Lung (tissue), 11 donors: ENCODE measurements at regions not wholly inside any gene's neighbourhood (a gene's known extent, or its start where the extent isn't known, plus 50 kb on each side); places are given as distances from the start of the nearest gene placed in this dataset.
"Not testable (repeated sequence)": the region's sequence is repeated elsewhere in the genome, so short reads cannot be mapped to it uniquely, and the experiment has no call there.

Experiments
- ATAC-seq: fragments of 200-7000 bp; cut with Tn5 transposase; one replicate; pipeline ENCODE4 v1.9.1; 2020; ENCODE audit warnings: moderate number of reproducible peaks; ENCODE audit not compliant: insufficient read depth, low FRiP score
- DNase-seq, 3 donors: peaks; one replicate each; pipeline ENCODE4 v3.0.0-alpha.2; 2013 to 2017
- H3K27ac ChIP-seq, 2 donors: one replicate each; pipeline ENCODE4 v1.5.1; 2013; ENCODE audit warnings: mild to moderate bottlenecking in 2 of 2, moderate library complexity in 2 of 2, control low read depth in 1 of 2, inconsistent platforms in 1 of 2, low read depth in 1 of 2, low read length in 1 of 2
- H3K27me3 ChIP-seq, 3 donors: one replicate each; pipeline ENCODE4 v1.5.1; 2013; ENCODE audit warnings: low read length in 2 of 3; ENCODE audit not compliant: control insufficient read depth in 3 of 3, insufficient read depth in 3 of 3
- H3K36me3 ChIP-seq, 4 donors: one replicate each; pipeline ENCODE4 v1.5.1; 2013; ENCODE audit warnings: low read length in 4 of 4, mild to moderate bottlenecking in 1 of 4, moderate library complexity in 1 of 4; ENCODE audit not compliant: control insufficient read depth in 4 of 4, insufficient read depth in 4 of 4
- H3K4me1 ChIP-seq, 5 donors: one replicate each; pipeline ENCODE4 v1.5.1; 2013; ENCODE audit warnings: low read length in 5 of 5, mild to moderate bottlenecking in 2 of 5, moderate library complexity in 1 of 5; ENCODE audit not compliant: control insufficient read depth in 5 of 5, insufficient read depth in 5 of 5
- H3K4me3 ChIP-seq: one replicate; pipeline ENCODE4 v1.5.1; 2013; ENCODE audit warnings: mild to moderate bottlenecking, control low read depth, moderate library complexity
- H3K9ac ChIP-seq, 2 donors: one replicate each; pipeline ENCODE4 v1.5.1; 2013; ENCODE audit warnings: low read length in 2 of 2, control low read depth in 1 of 2; ENCODE audit not compliant: insufficient read depth in 1 of 2
- H3K9me3 ChIP-seq, 4 donors: one replicate each; pipeline ENCODE4 v1.5.1; 2013; ENCODE audit warnings: low read length in 3 of 4, mild to moderate bottlenecking in 1 of 4, moderate library complexity in 1 of 4; ENCODE audit not compliant: control insufficient read depth in 4 of 4, insufficient read depth in 3 of 4
- WGBS, 2 donors: extraction: QIAGEN DNeasy Blood & Tissue Kit; methylation state at CpG; one replicate each; pipeline ENCODE4 v1.1.7; 2013; 5-methylcytosine and 5-hydroxymethylcytosine counted together
- TF ChIP-seq, protein P1 (sequence below): IDR thresholded peaks from 2 replicates; pipeline ENCODE4 v1.5.1; 2012; ENCODE audit warnings: mild to moderate bottlenecking; ENCODE audit errors: control extremely low read depth, extremely low read depth
- donor health status: control.
- donor health status: control.
- donor health status: Bipolar disorder and iron deficiency.
- donor health status: healthy.
- donor health status: DM: yes; HTN: yes; CAD: no.

DNA sequence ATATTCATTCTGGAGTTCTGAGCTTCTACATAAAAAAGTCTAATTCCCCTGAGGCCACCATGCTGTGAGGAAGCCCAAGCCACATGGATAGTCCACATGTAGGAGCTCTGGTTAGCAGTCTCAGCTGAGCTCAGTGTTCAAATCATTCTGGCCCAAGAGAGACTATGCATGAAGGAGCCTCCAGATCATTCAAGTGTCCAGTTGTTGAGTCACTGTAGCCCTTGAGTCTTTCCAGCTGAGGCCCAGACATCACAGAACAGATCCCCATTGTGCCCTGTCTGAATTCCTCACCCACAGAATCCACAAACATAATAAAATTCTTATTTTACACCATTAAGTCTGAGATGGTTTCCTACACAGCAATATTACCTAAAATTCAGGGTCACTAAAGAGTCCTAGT lies 107.0 kb upstream of the NGF start:
- Histone ChIP-seq H3K27me3 (peaks cover 0 to 3% (median 0%) of the 10 kb centered on the region in 3 donors), H3K27ac (no peak overlapping the region), H3K4me3 (no peak overlapping the region), H3K36me3 (no peaks in the 10 kb centered on the region), H3K9ac (no peak overlapping the region), H3K9me3 (no peaks in the 10 kb centered on the region), H3K4me1 (peaks cover 0 to 7% (median 0%) of the 10 kb centered on the region in 5 donors)
- TF ChIP-seq, protein P1, sequence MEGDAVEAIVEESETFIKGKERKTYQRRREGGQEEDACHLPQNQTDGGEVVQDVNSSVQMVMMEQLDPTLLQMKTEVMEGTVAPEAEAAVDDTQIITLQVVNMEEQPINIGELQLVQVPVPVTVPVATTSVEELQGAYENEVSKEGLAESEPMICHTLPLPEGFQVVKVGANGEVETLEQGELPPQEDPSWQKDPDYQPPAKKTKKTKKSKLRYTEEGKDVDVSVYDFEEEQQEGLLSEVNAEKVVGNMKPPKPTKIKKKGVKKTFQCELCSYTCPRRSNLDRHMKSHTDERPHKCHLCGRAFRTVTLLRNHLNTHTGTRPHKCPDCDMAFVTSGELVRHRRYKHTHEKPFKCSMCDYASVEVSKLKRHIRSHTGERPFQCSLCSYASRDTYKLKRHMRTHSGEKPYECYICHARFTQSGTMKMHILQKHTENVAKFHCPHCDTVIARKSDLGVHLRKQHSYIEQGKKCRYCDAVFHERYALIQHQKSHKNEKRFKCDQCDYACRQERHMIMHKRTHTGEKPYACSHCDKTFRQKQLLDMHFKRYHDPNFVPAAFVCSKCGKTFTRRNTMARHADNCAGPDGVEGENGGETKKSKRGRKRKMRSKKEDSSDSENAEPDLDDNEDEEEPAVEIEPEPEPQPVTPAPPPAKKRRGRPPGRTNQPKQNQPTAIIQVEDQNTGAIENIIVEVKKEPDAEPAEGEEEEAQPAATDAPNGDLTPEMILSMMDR, result no peak
- ATAC-seq (no peak), DNase-seq (no peak)

DNA sequence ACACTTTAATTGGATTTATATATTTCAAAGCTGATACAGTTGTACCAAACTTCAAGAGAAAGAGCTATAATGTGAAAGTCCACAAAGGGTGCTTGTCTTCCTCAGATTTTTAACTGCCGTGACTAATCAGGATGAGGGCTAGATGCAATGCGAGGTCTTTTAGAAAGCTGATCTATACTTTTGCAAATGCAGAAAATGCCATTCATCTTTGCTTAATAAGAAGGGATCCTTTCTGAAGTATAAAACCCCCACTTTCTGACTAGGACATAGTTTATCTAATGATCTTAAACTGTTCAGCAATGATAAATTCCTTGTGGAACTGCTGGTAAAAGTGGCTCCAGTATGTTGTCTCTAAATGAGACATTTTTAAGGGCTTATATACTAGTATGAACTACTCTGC lies 102.7 kb upstream of the NGF start:
- TF ChIP-seq, protein P1, result no peak
- Histone ChIP-seq H3K4me3 (no peak overlapping the region), H3K27me3 (peaks cover 0 to 8% (median 0%) of the 10 kb centered on the region in 3 donors), H3K4me1 (no peaks in the 10 kb centered on the region), H3K9ac (no peak overlapping the region), H3K36me3 (no peaks in the 10 kb centered on the region), H3K9me3 (no peaks in the 10 kb centered on the region), H3K27ac (no peak overlapping the region)
- no peak for DNase-seq
- 86 to 95% methylated on average over 2 of the region's 2 CpGs for WGBS, 2 donors
- no peak for ATAC-seq

DNA sequence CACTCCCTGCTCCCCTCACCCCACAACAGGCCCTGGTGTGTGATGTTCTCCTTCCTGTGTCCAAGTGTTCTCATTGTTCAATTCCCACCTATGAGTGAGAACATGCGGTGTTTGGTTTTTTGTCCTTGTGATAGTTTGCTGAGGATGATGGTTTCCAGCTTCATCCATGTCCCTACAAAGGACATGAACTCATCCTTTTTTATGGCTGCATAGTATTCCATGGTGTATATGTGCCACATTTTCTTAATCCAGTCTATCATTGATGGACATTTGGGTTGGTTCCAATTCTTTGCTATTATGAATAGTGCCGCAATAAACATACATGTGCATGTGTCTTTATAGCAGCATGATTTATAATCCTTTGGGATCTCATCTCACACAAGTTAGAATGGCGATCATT lies 101.5 kb upstream of the NGF start:
- not testable (repeated sequence) for H3K4me1 ChIP-seq, H3K36me3 ChIP-seq, H3K27me3 ChIP-seq, H3K4me3 ChIP-seq, H3K27ac ChIP-seq, ATAC-seq, H3K9ac ChIP-seq, DNase-seq, H3K9me3 ChIP-seq
- WGBS, 2 donors, result 90 to 98% methylated on average over 3 of the region's 3 CpGs

DNA sequence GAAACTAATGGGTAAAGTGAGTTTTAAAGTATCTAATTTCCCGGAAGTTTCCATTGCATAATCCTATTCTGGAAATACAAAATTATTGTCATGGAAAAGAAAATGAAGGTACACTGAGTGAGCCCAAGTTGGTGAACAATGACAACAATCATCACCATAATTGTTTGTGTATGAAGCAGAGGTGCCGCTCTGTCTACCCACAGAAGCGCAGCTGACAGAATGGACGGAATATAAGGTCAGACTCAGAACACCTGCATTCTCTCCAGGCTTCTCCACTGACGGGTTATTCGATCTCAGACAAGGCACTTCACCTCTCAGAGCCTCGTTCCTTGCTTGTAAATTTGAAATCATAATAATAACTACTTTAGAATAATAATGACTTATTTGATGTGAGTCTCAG lies 99.1 kb upstream of the NGF start:
- Histone ChIP-seq H3K4me3 (no peak overlapping the region), H3K27ac (no peak overlapping the region), H3K36me3 (no peaks in the 10 kb centered on the region), H3K27me3 (peaks cover 0 to 5% (median 0%) of the 10 kb centered on the region in 3 donors), H3K9ac (no peak overlapping the region), H3K4me1 (peaks cover 0 to 6% (median 0%) of the 10 kb centered on the region in 5 donors), H3K9me3 (no peaks in the 10 kb centered on the region)
- ATAC-seq (no peak), DNase-seq (no peak)
- 80 to 82% methylated on average over 7 of the region's 7 CpGs for WGBS, 2 donors
- TF ChIP-seq, protein P1, result no peak
